ENCODE measurements at regions not wholly inside any gene's neighbourhood (a gene's known extent, or its start where the extent isn't known, plus 50 kb on each side); places are given as distances from the start of the nearest gene placed in this dataset.

DNA sequence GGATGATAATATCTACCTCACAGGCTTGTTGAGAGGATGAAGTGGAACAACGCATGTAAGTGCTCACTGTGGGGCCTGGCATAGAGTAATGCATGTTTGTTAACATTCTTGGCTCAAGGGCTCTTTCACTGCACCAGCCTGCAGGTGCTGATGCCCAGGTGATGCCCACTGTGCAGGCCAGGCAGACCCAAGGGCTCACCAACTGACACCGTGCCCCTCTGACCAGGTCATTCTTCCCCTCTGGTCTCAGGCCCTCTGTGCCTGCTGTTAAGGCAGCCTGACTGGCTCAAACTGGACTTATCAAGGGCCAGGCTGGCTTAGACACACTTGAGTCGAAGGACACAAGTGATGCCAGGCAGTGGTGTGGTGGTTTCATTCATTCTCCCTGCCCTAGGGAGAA lies 90.5 kb downstream of the PJA1 start:
- no peak for TF ChIP-seq CTCF (conservative IDR thresholded peaks at IDR 0.05 in 1 of 2, IDR thresholded peaks at IDR 0.05 in 1 of 2; ENCODE audit: low read depth in 1 of 2, low read length in 2 of 2)
- TF ChIP-seq EZH2 (IDR thresholded peaks at IDR 0.05; ENCODE audit: low read length, missing control alignments) = no peak
